ENCODE measurements at regions not wholly inside any gene's neighbourhood (a gene's known extent, or its start where the extent isn't known, plus 50 kb on each side); places are given as distances from the start of the nearest gene placed in this dataset.

DNA sequence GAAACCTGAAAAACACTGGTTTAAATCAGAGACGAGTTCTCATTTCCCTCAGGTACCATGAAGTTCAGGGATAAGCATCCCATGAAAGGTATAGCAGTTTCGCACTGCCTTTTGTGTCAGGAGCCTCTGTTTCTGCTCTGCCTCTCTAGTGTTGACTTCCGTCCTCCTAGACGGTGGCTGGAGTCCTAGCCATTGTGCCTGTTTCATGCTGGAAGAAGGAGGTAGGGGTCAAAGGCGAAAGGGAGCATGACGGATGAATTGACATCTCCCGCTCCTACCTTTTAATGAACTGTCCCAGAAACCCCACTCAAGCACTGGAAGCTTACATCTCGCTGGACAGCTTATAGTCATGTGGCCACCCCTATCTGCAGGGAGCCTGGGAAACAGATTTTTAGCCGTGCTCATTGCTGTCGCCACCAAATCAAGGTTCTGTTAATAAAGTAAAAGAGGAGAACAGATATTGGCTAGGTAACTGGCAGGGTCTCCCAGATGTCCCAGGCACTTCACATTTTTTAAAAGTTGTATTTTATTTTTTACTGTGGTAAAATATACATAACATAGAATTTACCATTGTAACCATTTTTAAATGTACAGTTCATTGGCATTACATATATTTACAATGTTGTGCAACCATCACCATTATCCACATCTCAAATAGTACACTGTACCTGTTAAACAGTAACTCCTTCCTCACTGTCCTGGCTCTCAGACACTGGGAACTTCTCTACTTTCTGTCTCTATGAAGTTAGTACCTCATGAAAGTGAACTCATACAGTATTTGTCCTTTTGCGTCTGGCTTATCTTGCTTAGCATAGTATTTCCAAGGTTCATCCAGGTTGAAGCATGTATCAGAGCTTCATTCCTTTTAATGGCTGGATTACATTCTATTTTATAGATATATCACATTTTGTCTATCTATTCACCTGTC, 55.0 kb upstream of the CTLA4 start:
- no peak overlapping the region for H3K9ac ChIP-seq (ENCODE audit: insufficient read depth, low read length)
- H3K4me3 ChIP-seq (replicated peaks in 1 of 4; ENCODE audit: control extremely low read depth in 1 of 4, insufficient read depth in 1 of 4, low read depth in 3 of 4, low read length in 4 of 4): no peak overlapping the region
- no peak overlapping the region for H2AFZ ChIP-seq (ENCODE audit: low read length)
- H3K9me3 ChIP-seq (ENCODE audit: control insufficient read depth, insufficient read depth, low read depth, low read length): no peaks in the 10 kb centered on the region
- H4K20me1 ChIP-seq (ENCODE audit: control insufficient read depth, extremely low read depth, insufficient read depth, low read length): no peaks in the 10 kb centered on the region
- no peak overlapping the region for H3K4me2 ChIP-seq (ENCODE audit: extremely low read depth, insufficient read depth, low read length)
- TF ChIP-seq, protein P1, sequence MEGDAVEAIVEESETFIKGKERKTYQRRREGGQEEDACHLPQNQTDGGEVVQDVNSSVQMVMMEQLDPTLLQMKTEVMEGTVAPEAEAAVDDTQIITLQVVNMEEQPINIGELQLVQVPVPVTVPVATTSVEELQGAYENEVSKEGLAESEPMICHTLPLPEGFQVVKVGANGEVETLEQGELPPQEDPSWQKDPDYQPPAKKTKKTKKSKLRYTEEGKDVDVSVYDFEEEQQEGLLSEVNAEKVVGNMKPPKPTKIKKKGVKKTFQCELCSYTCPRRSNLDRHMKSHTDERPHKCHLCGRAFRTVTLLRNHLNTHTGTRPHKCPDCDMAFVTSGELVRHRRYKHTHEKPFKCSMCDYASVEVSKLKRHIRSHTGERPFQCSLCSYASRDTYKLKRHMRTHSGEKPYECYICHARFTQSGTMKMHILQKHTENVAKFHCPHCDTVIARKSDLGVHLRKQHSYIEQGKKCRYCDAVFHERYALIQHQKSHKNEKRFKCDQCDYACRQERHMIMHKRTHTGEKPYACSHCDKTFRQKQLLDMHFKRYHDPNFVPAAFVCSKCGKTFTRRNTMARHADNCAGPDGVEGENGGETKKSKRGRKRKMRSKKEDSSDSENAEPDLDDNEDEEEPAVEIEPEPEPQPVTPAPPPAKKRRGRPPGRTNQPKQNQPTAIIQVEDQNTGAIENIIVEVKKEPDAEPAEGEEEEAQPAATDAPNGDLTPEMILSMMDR (conservative IDR thresholded peaks at IDR 0.05 in 1 of 2, IDR thresholded peaks at IDR 0.05 in 1 of 2; ENCODE audit: low read depth in 1 of 2, low read length in 2 of 2): no peak
- TF ChIP-seq EZH2 (IDR thresholded peaks at IDR 0.05; ENCODE audit: low read length, missing control alignments): no peak
- no peaks in the 10 kb centered on the region for H3K27me3 ChIP-seq (ENCODE audit: control insufficient read depth, insufficient read depth, low read length)
- peaks cover 8% of the 10 kb centered on the region for H3K4me1 ChIP-seq (ENCODE audit: control insufficient read depth, extremely low read depth, insufficient read depth, low read length)
- no peaks in the 10 kb centered on the region for H3K79me2 ChIP-seq (ENCODE audit: control insufficient read depth, insufficient read depth, low read length)
- DNase-seq (ENCODE audit: low read depth in 2 of 2): no peak
- H3K27ac ChIP-seq (ENCODE audit: insufficient read depth, low read length): no peak overlapping the region
- H3K36me3 ChIP-seq (ENCODE audit: control insufficient read depth, insufficient read depth, low read length): no peaks in the 10 kb centered on the region

DNA sequence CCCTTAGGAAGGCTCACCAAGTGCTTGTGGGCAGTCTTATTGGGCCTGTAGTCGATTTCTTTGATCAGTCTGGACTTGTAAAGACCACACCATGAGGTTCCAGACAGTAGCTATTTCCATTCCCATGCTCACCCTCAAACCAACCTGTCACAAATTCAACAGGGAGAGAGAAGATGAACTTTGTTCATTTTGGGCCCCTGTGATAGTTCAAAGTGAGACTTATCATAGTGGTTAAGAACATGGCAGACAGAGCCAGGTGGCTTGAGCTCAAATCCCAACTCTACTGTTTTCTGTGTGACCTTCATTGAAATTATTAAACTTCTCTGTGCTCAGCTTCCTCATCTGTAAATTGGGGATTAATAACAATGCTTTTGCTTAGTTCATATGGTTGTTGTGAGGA, 53.9 kb upstream of the CTLA4 start:
- peaks cover 6% of the 10 kb centered on the region for H3K4me1 ChIP-seq (ENCODE audit: control insufficient read depth, extremely low read depth, insufficient read depth, low read length)

More for the DNA sequence above, 53.9 kb upstream of the CTLA4 start:
- no peak overlapping the region for H3K27ac ChIP-seq (ENCODE audit: insufficient read depth, low read length)
- H2AFZ ChIP-seq (ENCODE audit: low read length): no peak overlapping the region
- H3K27me3 ChIP-seq (ENCODE audit: control insufficient read depth, insufficient read depth, low read length): no peaks in the 10 kb centered on the region
- H3K4me3 ChIP-seq (replicated peaks in 1 of 4; ENCODE audit: control extremely low read depth in 1 of 4, insufficient read depth in 1 of 4, low read depth in 3 of 4, low read length in 4 of 4): no peak overlapping the region
- no peaks in the 10 kb centered on the region for H3K79me2 ChIP-seq (ENCODE audit: control insufficient read depth, insufficient read depth, low read length)
- H3K4me2 ChIP-seq (ENCODE audit: extremely low read depth, insufficient read depth, low read length): no peak overlapping the region
- TF ChIP-seq, protein P1 (conservative IDR thresholded peaks at IDR 0.05 in 1 of 2, IDR thresholded peaks at IDR 0.05 in 1 of 2; ENCODE audit: low read depth in 1 of 2, low read length in 2 of 2): no peak
- TF ChIP-seq EZH2 (IDR thresholded peaks at IDR 0.05; ENCODE audit: low read length, missing control alignments): no peak
- DNase-seq (ENCODE audit: low read depth in 2 of 2): no peak
- H4K20me1 ChIP-seq (ENCODE audit: control insufficient read depth, extremely low read depth, insufficient read depth, low read length): no peaks in the 10 kb centered on the region
- no peaks in the 10 kb centered on the region for H3K36me3 ChIP-seq (ENCODE audit: control insufficient read depth, insufficient read depth, low read length)
- H3K9ac ChIP-seq (ENCODE audit: insufficient read depth, low read length): no peak overlapping the region
- H3K9me3 ChIP-seq (ENCODE audit: control insufficient read depth, insufficient read depth, low read depth, low read length): no peaks in the 10 kb centered on the region
